ENCODE measurements at regions not wholly inside any gene's neighbourhood (a gene's known extent, or its start where the extent isn't known, plus 50 kb on each side); places are given as distances from the start of the nearest gene placed in this dataset.
"Not testable (repeated sequence)": the region's sequence is repeated elsewhere in the genome, so short reads cannot be mapped to it uniquely, and the experiment has no call there.

DNA sequence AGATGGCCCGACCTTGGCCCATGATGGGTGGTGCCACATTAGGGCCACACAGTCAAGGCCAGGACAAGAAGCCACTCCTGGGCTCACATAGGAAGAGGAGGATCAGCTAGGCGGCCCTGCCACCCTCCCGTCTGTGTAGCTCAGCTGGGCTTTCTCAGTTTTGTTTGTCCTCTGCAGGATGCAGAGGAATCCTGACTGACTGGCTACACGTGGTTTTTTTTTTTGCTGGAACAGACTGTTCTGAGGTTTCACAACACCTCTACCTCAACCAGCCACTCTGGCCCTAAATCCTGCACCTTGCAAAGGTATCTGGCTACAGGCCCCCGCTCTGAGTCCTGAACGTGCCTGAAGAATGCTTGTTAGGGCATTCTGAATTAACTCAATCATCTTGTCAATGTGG lies 88.3 kb upstream of the MSX2 start:
- TF ChIP-seq, protein P1, sequence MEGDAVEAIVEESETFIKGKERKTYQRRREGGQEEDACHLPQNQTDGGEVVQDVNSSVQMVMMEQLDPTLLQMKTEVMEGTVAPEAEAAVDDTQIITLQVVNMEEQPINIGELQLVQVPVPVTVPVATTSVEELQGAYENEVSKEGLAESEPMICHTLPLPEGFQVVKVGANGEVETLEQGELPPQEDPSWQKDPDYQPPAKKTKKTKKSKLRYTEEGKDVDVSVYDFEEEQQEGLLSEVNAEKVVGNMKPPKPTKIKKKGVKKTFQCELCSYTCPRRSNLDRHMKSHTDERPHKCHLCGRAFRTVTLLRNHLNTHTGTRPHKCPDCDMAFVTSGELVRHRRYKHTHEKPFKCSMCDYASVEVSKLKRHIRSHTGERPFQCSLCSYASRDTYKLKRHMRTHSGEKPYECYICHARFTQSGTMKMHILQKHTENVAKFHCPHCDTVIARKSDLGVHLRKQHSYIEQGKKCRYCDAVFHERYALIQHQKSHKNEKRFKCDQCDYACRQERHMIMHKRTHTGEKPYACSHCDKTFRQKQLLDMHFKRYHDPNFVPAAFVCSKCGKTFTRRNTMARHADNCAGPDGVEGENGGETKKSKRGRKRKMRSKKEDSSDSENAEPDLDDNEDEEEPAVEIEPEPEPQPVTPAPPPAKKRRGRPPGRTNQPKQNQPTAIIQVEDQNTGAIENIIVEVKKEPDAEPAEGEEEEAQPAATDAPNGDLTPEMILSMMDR (conservative IDR thresholded peaks at IDR 0.05), result no peak
- no peak for DNase-seq (ENCODE audit: extremely low spot score, unreplicated experiment)
- Mint-ChIP-seq H3K36me3 (no peaks in the 10 kb centered on the region), H3K27me3 (no peaks in the 10 kb centered on the region), H3K4me3 (no peak overlapping the region), H3K9me3 (no peaks in the 10 kb centered on the region), H3K4me1 (ENCODE audit: unreplicated experiment) (peaks cover 8% of the 10 kb centered on the region), H3K27ac (no peak overlapping the region)

DNA sequence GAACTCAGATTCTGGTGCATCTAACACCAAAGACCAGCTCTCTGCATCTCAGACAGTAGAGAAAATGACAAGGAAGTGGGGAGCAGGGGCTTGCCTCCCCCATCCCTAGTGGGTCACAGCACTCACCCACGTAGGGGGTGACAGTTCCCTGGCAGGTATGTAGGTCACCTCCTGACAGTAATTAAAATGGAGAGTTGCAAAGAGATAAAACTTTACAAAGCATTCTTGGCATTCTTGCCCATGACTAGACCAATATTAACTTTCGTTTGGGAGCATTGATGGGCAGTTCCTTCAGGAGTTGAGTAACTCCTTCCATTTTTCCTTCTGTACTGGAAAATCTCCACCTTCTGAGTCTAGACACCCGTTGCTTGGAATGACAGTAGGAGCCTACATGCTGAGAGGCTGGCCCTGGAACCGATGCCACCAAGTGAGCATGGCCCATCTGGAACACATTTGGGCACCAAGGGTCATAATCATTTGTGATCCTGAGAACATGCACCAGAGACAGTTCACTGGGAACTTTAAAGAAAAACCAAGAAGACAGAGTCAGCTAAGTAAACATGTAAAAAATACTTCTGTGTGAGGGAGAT lies 81.5 kb upstream of the MSX2 start:
- no peak for DNase-seq (ENCODE audit: extremely low spot score, unreplicated experiment)
- Mint-ChIP-seq H3K4me1 (ENCODE audit: unreplicated experiment) (peaks cover 10% of the 10 kb centered on the region), H3K9me3 (peaks cover 6% of the 10 kb centered on the region), H3K27me3 (no peaks in the 10 kb centered on the region), H3K27ac (no peak overlapping the region), H3K4me3 (peak overlapping the region; percentile 8), H3K36me3 (no peaks in the 10 kb centered on the region)
- TF ChIP-seq, protein P1 (conservative IDR thresholded peaks at IDR 0.05), result no peak

- DNase-seq (ENCODE audit: extremely low spot score, unreplicated experiment), result no peak
- Mint-ChIP-seq H3K9me3 (peaks cover 12% of the 10 kb centered on the region), H3K27me3 (no peaks in the 10 kb centered on the region), H3K4me3 (no peak overlapping the region), H3K4me1 (ENCODE audit: unreplicated experiment) (peaks cover 17% of the 10 kb centered on the region), H3K27ac (no peak overlapping the region), H3K36me3 (no peaks in the 10 kb centered on the region)
- TF ChIP-seq, protein P1 (conservative IDR thresholded peaks at IDR 0.05), result no peak
These were observed 79.9 kb upstream of the MSX2 start for GRCh38 chr5:174644436-174644835.

DNA sequence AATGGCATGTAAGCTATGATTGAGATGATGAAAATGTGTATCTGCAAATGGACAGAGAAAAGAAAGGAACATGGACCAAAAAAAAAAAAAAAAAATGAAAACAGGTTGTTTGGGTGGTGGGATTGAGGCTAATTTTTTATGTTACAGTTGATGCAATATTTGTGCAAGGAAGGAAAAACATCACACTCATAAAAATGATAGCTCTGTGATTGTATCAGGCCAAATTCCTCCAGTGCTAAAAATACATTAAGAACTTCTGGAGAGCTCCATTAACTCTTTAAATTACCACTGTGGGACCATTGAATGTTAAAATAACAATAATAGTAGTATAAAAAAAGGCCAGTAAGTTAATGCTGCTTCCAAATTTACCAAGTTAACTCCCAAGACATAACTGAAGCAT lies 79.5 kb upstream of the MSX2 start:
- no peak for DNase-seq (ENCODE audit: extremely low spot score, unreplicated experiment)
- H3K9me3 Mint-ChIP-seq, result peaks cover 12% of the 10 kb centered on the region
- H3K36me3 Mint-ChIP-seq, result no peaks in the 10 kb centered on the region
- TF ChIP-seq, protein P1 (conservative IDR thresholded peaks at IDR 0.05), result no peak
- no peaks in the 10 kb centered on the region for H3K27me3 Mint-ChIP-seq
- H3K4me3 Mint-ChIP-seq, result no peak overlapping the region
- peaks cover 21% of the 10 kb centered on the region for H3K4me1 Mint-ChIP-seq (ENCODE audit: unreplicated experiment)
- H3K27ac Mint-ChIP-seq, result no peak overlapping the region

DNA sequence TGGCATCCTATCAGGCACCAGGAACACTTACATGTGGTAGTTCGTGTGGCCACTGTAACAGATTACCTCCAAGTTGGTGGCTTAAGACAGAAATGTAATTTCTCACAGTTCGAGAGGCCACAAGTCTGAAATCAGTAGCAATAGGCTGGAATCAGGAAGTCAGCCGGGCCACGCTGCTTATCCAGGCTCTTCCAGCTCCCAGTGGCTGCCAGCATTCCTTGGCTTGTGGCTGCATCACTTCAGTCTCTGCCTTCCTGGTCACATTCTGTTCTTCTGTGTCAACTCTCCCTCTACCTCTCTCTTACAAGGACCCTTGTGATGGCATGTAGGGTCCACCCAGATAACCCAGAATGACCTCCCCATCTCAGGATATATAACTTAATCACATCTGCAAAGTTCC lies 78.7 kb upstream of the MSX2 start:
- Mint-ChIP-seq H3K9me3 (peaks cover 12% of the 10 kb centered on the region), H3K27me3 (no peaks in the 10 kb centered on the region), H3K4me3 (no peak overlapping the region), H3K27ac (no peak overlapping the region), H3K4me1 (ENCODE audit: unreplicated experiment) (peaks cover 21% of the 10 kb centered on the region), H3K36me3 (no peaks in the 10 kb centered on the region)
- DNase-seq (ENCODE audit: extremely low spot score, unreplicated experiment), result no peak
- TF ChIP-seq, protein P1 (conservative IDR thresholded peaks at IDR 0.05), result no peak

- not testable (repeated sequence) for H3K27me3 Mint-ChIP-seq; DNase-seq (ENCODE audit: extremely low spot score, unreplicated experiment); H3K27ac Mint-ChIP-seq; H3K4me3 Mint-ChIP-seq; H3K36me3 Mint-ChIP-seq
- Mint-ChIP-seq H3K9me3 (peaks cover 12% of the 10 kb centered on the region), H3K4me1 (ENCODE audit: unreplicated experiment) (peaks cover 24% of the 10 kb centered on the region)
These were observed 75.8 kb upstream of the MSX2 start for GRCh38 chr5:174648618-174649017.
